ENCODE measurements at regions not wholly inside any gene's neighbourhood (a gene's known extent, or its start where the extent isn't known, plus 50 kb on each side); places are given as distances from the start of the nearest gene placed in this dataset.

DNA sequence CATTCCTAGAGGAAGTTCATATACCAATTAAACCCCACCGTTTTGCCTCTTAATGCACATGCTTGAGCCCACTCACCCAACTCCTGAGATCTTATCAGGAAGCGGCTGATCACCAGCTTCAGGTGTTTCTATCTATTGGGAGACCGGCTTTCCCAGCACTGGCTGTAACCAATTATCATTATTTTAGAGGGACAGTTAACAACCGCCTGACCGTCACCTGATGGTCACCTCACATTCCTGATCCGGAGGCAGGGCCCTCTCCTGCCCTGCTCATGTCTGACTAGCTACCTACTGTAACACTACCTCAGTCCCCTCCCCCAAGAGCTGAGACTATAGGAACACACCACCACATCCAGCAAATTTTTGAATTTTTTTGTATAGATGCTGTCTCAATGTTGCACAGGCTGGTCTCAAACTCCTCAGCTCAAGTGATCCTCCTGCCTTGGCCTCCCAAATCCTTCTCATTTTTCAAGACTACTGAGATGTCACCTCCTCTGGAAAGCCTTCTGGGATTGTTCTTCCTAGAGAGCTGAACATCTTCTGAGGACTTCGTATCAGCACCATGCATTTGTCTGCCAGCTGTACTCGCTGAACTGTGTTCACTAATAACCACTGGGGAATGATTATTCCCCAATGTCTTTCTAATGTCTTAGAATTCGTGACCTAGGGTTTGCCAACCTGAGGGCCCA, 84.8 kb downstream of the LSM3 start:
- TF ChIP-seq, protein P1, sequence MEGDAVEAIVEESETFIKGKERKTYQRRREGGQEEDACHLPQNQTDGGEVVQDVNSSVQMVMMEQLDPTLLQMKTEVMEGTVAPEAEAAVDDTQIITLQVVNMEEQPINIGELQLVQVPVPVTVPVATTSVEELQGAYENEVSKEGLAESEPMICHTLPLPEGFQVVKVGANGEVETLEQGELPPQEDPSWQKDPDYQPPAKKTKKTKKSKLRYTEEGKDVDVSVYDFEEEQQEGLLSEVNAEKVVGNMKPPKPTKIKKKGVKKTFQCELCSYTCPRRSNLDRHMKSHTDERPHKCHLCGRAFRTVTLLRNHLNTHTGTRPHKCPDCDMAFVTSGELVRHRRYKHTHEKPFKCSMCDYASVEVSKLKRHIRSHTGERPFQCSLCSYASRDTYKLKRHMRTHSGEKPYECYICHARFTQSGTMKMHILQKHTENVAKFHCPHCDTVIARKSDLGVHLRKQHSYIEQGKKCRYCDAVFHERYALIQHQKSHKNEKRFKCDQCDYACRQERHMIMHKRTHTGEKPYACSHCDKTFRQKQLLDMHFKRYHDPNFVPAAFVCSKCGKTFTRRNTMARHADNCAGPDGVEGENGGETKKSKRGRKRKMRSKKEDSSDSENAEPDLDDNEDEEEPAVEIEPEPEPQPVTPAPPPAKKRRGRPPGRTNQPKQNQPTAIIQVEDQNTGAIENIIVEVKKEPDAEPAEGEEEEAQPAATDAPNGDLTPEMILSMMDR (conservative IDR thresholded peaks at IDR 0.05 in 1 of 2, IDR thresholded peaks at IDR 0.05 in 1 of 2; ENCODE audit: extremely low read depth in 1 of 2, insufficient read depth in 1 of 2, low read depth in 1 of 2, low read length in 2 of 2), result no peak
- no peak for TF ChIP-seq EZH2 (IDR thresholded peaks at IDR 0.05; ENCODE audit: borderline replicate concordance, low read length)
